ENCODE measurements at regions not wholly inside any gene's neighbourhood (a gene's known extent, or its start where the extent isn't known, plus 50 kb on each side); places are given as distances from the start of the nearest gene placed in this dataset.
"Not testable (repeated sequence)": the region's sequence is repeated elsewhere in the genome, so short reads cannot be mapped to it uniquely, and the experiment has no call there.

- no peak for DNase-seq
Measured at GRCh38 chr7:125358551-125359167, 429.0 kb upstream of the POT1 start.

GRCh38 chr7:125357676-125358455 is 428.2 kb upstream of the POT1 start:
- DNase-seq = peak in 2 of 4 experiments; percentile 55 to 60

- peak; percentile 72 to 94 (median 83) for DNase-seq
Measured at GRCh38 chr7:125355899-125356298, 426.3 kb upstream of the POT1 start.

- no peak for DNase-seq
Measured at GRCh38 chr7:125347269-125347668, 417.6 kb upstream of the POT1 start.

- DNase-seq = no peak
Measured at GRCh38 chr7:125338110-125338509, 408.5 kb upstream of the POT1 start.

- DNase-seq = no peak
Measured at GRCh38 chr7:125336326-125336725, 406.7 kb upstream of the POT1 start.

- DNase-seq = no peak
Measured at GRCh38 chr7:125326666-125327255, 397.1 kb upstream of the POT1 start.

GRCh38 chr7:125316466-125316865 is 386.8 kb upstream of the POT1 start:
- DNase-seq = no peak

GRCh38 chr7:125299003-125299765 is 369.6 kb upstream of the POT1 start:
- no peak for DNase-seq

GRCh38 chr7:125279961-125280360 is 350.3 kb upstream of the POT1 start:
- no peak for DNase-seq

- no peak for DNase-seq
Measured at GRCh38 chr7:125278318-125278717, 348.7 kb upstream of the POT1 start.

- DNase-seq = not testable (repeated sequence)
Measured at GRCh38 chr7:125274742-125275141, 345.1 kb upstream of the POT1 start.

GRCh38 chr7:125264174-125264856 is 334.7 kb upstream of the POT1 start:
- not testable (repeated sequence) for DNase-seq

- DNase-seq = not testable (repeated sequence)
Measured at GRCh38 chr7:125258876-125259417, 329.3 kb upstream of the POT1 start.

- no peak for DNase-seq
Measured at GRCh38 chr7:125257617-125258016, 328.0 kb upstream of the POT1 start.

- no peak for DNase-seq
Measured at GRCh38 chr7:125256446-125256845, 326.8 kb upstream of the POT1 start.

GRCh38 chr7:125255810-125256209 is 326.2 kb upstream of the POT1 start:
- no peak for DNase-seq

- DNase-seq = no peak
Measured at GRCh38 chr7:125254566-125254965, 324.9 kb upstream of the POT1 start.

- no peak for DNase-seq
Measured at GRCh38 chr7:125253452-125254190, 324.0 kb upstream of the POT1 start.

GRCh38 chr7:125247514-125248098 is 318.0 kb upstream of the POT1 start:
- no peak for DNase-seq

GRCh38 chr7:125246706-125247105 is 317.1 kb upstream of the POT1 start:
- no peak for DNase-seq
